ENCODE measurements at regions not wholly inside any gene's neighbourhood (a gene's known extent, or its start where the extent isn't known, plus 50 kb on each side); places are given as distances from the start of the nearest gene placed in this dataset.
A peak's percentile ranks its signal among the peaks of the same experiment; 100 is the strongest.

GRCh38 chr3:101950985-101951733, 101.8 kb downstream of the NFKBIZ start:
- Histone ChIP-seq H3K27ac (peak overlapping the region; percentile 52), H3K36me3 (no peaks in the 10 kb centered on the region), H3K4me3 (no peak overlapping the region), H3K27me3 (no peaks in the 10 kb centered on the region), H3K4me1 (peaks cover 20% of the 10 kb centered on the region), H3K9me3 (no peaks in the 10 kb centered on the region)
- 86% methylated on average over 1 of the region's 1 CpG for WGBS
- peak in 1 of 3 donors; percentile 49 for TF ChIP-seq POLR2AphosphoS5 (IDR thresholded peaks at IDR 0.05)
- TF ChIP-seq EP300 (IDR thresholded peaks at IDR 0.05), result no peak
- DNase-seq (ENCODE audit: low spot score in 2 of 2), result no peak

- H3K27ac ChIP-seq, result no peak overlapping the region
- 73% methylated on average over 6 of the region's 6 CpGs for WGBS
- H3K4me1 ChIP-seq, result peaks cover 20% of the 10 kb centered on the region
- no peak for TF ChIP-seq CTCF (IDR thresholded peaks at IDR 0.05)
- TF ChIP-seq EP300 (IDR thresholded peaks at IDR 0.05), result no peak
- TF ChIP-seq POLR2AphosphoS5 (IDR thresholded peaks at IDR 0.05), result no peak
- TF ChIP-seq POLR2A (IDR thresholded peaks at IDR 0.05), result no peak
- no peaks in the 10 kb centered on the region for H3K36me3 ChIP-seq
- H3K9me3 ChIP-seq, result no peaks in the 10 kb centered on the region
- H3K27me3 ChIP-seq, result no peaks in the 10 kb centered on the region
- no peak overlapping the region for H3K4me3 ChIP-seq
- DNase-seq (ENCODE audit: low spot score in 2 of 2), result no peak
These were observed 105.0 kb downstream of the NFKBIZ start for GRCh38 chr3:101954361-101954760.

- DNase-seq (ENCODE audit: low spot score in 2 of 2), result no peak
- TF ChIP-seq POLR2A (IDR thresholded peaks at IDR 0.05) (no peak), CTCF (IDR thresholded peaks at IDR 0.05) (no peak), EP300 (IDR thresholded peaks at IDR 0.05) (no peak), POLR2AphosphoS5 (IDR thresholded peaks at IDR 0.05) (no peak)
- H3K9me3 ChIP-seq, result no peaks in the 10 kb centered on the region
- no peaks in the 10 kb centered on the region for H3K36me3 ChIP-seq
- H3K27me3 ChIP-seq, result no peaks in the 10 kb centered on the region
- H3K4me3 ChIP-seq, result no peak overlapping the region
- H3K27ac ChIP-seq, result no peak overlapping the region
- 55% methylated on average over 3 of the region's 3 CpGs for WGBS
- peaks cover 18% of the 10 kb centered on the region for H3K4me1 ChIP-seq
These were observed 105.6 kb downstream of the NFKBIZ start for GRCh38 chr3:101954936-101955335.

- Histone ChIP-seq H3K36me3 (no peaks in the 10 kb centered on the region), H3K27me3 (no peaks in the 10 kb centered on the region), H3K27ac (no peak overlapping the region), H3K9me3 (no peaks in the 10 kb centered on the region), H3K4me1 (peaks cover 9% of the 10 kb centered on the region), H3K4me3 (no peak overlapping the region)
- no peak for DNase-seq (ENCODE audit: low spot score in 2 of 2)
- no peak for TF ChIP-seq CTCF (IDR thresholded peaks at IDR 0.05)
- no peak for TF ChIP-seq POLR2AphosphoS5 (IDR thresholded peaks at IDR 0.05)
- TF ChIP-seq EP300 (IDR thresholded peaks at IDR 0.05), result no peak
- no peak for TF ChIP-seq POLR2A (IDR thresholded peaks at IDR 0.05)
- WGBS, result 74% methylated on average over 1 of the region's 1 CpG
These were observed 112.7 kb downstream of the NFKBIZ start for GRCh38 chr3:101962055-101962454.

GRCh38 chr3:101963902-101964362, 114.6 kb downstream of the NFKBIZ start:
- Histone ChIP-seq H3K36me3 (no peaks in the 10 kb centered on the region), H3K4me3 (no peak overlapping the region), H3K27ac (peak overlapping the region; percentile 52), H3K4me1 (peaks cover 9% of the 10 kb centered on the region), H3K27me3 (no peaks in the 10 kb centered on the region), H3K9me3 (no peaks in the 10 kb centered on the region)
- no peak for DNase-seq (ENCODE audit: low spot score in 2 of 2)
- 46% methylated on average over 3 of the region's 3 CpGs for WGBS
- TF ChIP-seq POLR2AphosphoS5 (IDR thresholded peaks at IDR 0.05), result no peak
- no peak for TF ChIP-seq CTCF (IDR thresholded peaks at IDR 0.05)
- no peak for TF ChIP-seq POLR2A (IDR thresholded peaks at IDR 0.05)
- TF ChIP-seq EP300 (IDR thresholded peaks at IDR 0.05), result no peak
